CD8-positive, alpha-beta memory T cell (primary cell): ENCODE measurements at regions not wholly inside any gene's neighbourhood (a gene's known extent, or its start where the extent isn't known, plus 50 kb on each side); places are given as distances from the start of the nearest gene placed in this dataset.

Experiments
- CTCF ChIA-PET: fragments of 350-600 bp; sonication (Branson Sonifier 250); formaldehyde crosslinking; loops from one replicate; lab custom pipeline; 2021; ENCODE audit warnings: antibody characterized with exemption; lab: Charles Lee
- POLR2A ChIA-PET: fragments of 350-600 bp; sonication (Branson Sonifier 250); formaldehyde crosslinking; loops from one replicate; lab custom pipeline; 2021; ENCODE audit warnings: antibody characterized with exemption; lab: Charles Lee
- DNase-seq, 5 donors: peaks; one replicate each; pipeline versions ENCODE4 v3.0.0 to v3.0.0-alpha.2; 2020 to 2022; ENCODE audit warnings: mixed read lengths in 1 of 5
- H3K27ac ChIP-seq: one replicate; pipeline ENCODE4 v1.7.0; 2013; ENCODE audit warnings: low read depth, mild to moderate bottlenecking, low read length, moderate library complexity
- H3K27me3 ChIP-seq: 2 replicates; pipeline ENCODE4 v1.7.0; 2013; ENCODE audit warnings: low read length, mild to moderate bottlenecking; ENCODE audit not compliant: insufficient read depth, poor library complexity, severe bottlenecking
- H3K36me3 ChIP-seq: 2 replicates; pipeline ENCODE4 v1.7.0; 2013; ENCODE audit warnings: mild to moderate bottlenecking, low read length, moderate library complexity; ENCODE audit not compliant: insufficient read depth
- H3K4me1 ChIP-seq: 2 replicates; pipeline ENCODE4 v1.7.0; 2013; ENCODE audit warnings: mild to moderate bottlenecking, low read length, moderate library complexity; ENCODE audit not compliant: insufficient read depth
- H3K4me3 ChIP-seq: 2 replicates; pipeline ENCODE4 v1.7.0; 2013; ENCODE audit warnings: mild to moderate bottlenecking, low read length
- H3K9me3 ChIP-seq: 2 replicates; pipeline ENCODE4 v1.7.0; 2013; ENCODE audit warnings: mild to moderate bottlenecking, low read length
- H3K27ac Mint-ChIP-seq, 8 donors: one replicate each; pipeline ENCODE4 v1.8.0; 2020 to 2021; ENCODE audit warnings: mixed read lengths in 8 of 8, mild to moderate bottlenecking in 6 of 8, inconsistent platforms in 3 of 8, moderate library complexity in 3 of 8
- H3K27me3 Mint-ChIP-seq, 2 donors: one replicate each; pipeline ENCODE4 v1.8.0; 2020 to 2021; ENCODE audit warnings: mixed read lengths in 2 of 2, mild to moderate bottlenecking in 1 of 2, moderate library complexity in 1 of 2
- H3K36me3 Mint-ChIP-seq, 3 donors: one replicate each; pipeline ENCODE4 v1.8.0; 2020 to 2021; ENCODE audit warnings: mixed read lengths in 3 of 3, inconsistent platforms in 1 of 3, mild to moderate bottlenecking in 1 of 3
- H3K4me1 Mint-ChIP-seq, 3 donors: one replicate each; pipeline ENCODE4 v1.8.0; 2020 to 2021; ENCODE audit warnings: mixed read lengths in 3 of 3, inconsistent platforms in 1 of 3, mild to moderate bottlenecking in 1 of 3
- H3K4me3 Mint-ChIP-seq, 7 donors: one replicate each; pipeline ENCODE4 v1.8.0; 2020 to 2021; ENCODE audit warnings: mixed read lengths in 7 of 7, mild to moderate bottlenecking in 6 of 7, moderate library complexity in 4 of 7, inconsistent platforms in 2 of 7
- H3K9me3 Mint-ChIP-seq, 5 donors: one replicate each; pipeline ENCODE4 v1.8.0; 2020 to 2022; ENCODE audit warnings: mixed read lengths in 5 of 5, mild to moderate bottlenecking in 3 of 5, moderate library complexity in 2 of 5, inconsistent platforms in 1 of 5

- Mint-ChIP-seq H3K9me3 (peaks cover 10 to 25% (median 12%) of the 10 kb centered on the region in 5 donors), H3K36me3 (no peaks in the 10 kb centered on the region), H3K27me3 (no peaks in the 10 kb centered on the region), H3K4me3 (no peak overlapping the region), H3K27ac (no peak overlapping the region), H3K4me1 (no peaks in the 10 kb centered on the region)
- H3K4me1 ChIP-seq = no peaks in the 10 kb centered on the region
- ChIA-PET CTCF (no interaction called here), POLR2A (no interaction called here)
- no peak overlapping the region for H3K4me3 ChIP-seq
- H3K27ac ChIP-seq = no peak overlapping the region
- H3K36me3 ChIP-seq = no peaks in the 10 kb centered on the region
- H3K27me3 ChIP-seq = no peaks in the 10 kb centered on the region
- no peak for DNase-seq
- H3K9me3 ChIP-seq = no peaks in the 10 kb centered on the region
Measured at GRCh38 chr16:60295451-60295850, 1561.3 kb upstream of the GOT2 start.

DNA sequence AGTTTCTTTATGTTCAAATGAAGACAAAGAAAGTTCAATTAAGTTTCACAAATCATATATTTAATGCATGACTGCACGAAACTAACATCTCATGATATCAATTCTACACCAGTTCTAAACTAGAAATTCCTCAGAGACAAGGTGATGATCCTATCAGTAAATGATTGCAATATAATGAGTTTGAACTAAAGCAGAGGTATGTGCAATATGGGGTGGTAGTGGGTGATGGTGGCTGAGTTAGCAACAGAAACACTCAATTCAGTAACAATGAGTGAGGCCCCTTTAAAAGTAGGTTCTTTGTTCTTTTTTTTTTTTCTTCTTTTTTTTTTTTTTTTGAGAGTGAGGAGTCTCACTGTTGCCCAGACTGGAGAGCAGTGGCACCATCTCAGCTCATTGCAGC is 1551.7 kb upstream of the GOT2 start:
- H3K4me1 Mint-ChIP-seq = no peaks in the 10 kb centered on the region
- POLR2A ChIA-PET = no interaction called here
- CTCF ChIA-PET = no interaction called here
- Histone ChIP-seq H3K4me1 (no peaks in the 10 kb centered on the region), H3K36me3 (no peaks in the 10 kb centered on the region), H3K4me3 (no peak overlapping the region), H3K27me3 (no peaks in the 10 kb centered on the region), H3K9me3 (no peaks in the 10 kb centered on the region), H3K27ac (no peak overlapping the region)
- H3K9me3 Mint-ChIP-seq = peaks cover 3 to 41% (median 23%) of the 10 kb centered on the region in 5 donors
- H3K27me3 Mint-ChIP-seq = no peaks in the 10 kb centered on the region
- H3K36me3 Mint-ChIP-seq = peaks cover 0 to 1% (median 0%) of the 10 kb centered on the region in 3 donors
- no peak overlapping the region for H3K27ac Mint-ChIP-seq
- H3K4me3 Mint-ChIP-seq = no peak overlapping the region
- DNase-seq = no peak

- Mint-ChIP-seq H3K36me3 (no peaks in the 10 kb centered on the region), H3K27me3 (no peaks in the 10 kb centered on the region), H3K4me1 (no peaks in the 10 kb centered on the region), H3K9me3 (peaks cover 6 to 30% (median 25%) of the 10 kb centered on the region in 5 donors), H3K4me3 (no peak overlapping the region), H3K27ac (no peak overlapping the region)
- ChIA-PET POLR2A (no interaction called here), CTCF (no interaction called here)
- Histone ChIP-seq H3K36me3 (no peaks in the 10 kb centered on the region), H3K27me3 (no peaks in the 10 kb centered on the region), H3K27ac (no peak overlapping the region), H3K4me3 (no peak overlapping the region), H3K9me3 (no peaks in the 10 kb centered on the region), H3K4me1 (no peaks in the 10 kb centered on the region)
- DNase-seq = no peak
Measured at GRCh38 chr16:60279061-60279665, 1545.0 kb upstream of the GOT2 start.

DNA sequence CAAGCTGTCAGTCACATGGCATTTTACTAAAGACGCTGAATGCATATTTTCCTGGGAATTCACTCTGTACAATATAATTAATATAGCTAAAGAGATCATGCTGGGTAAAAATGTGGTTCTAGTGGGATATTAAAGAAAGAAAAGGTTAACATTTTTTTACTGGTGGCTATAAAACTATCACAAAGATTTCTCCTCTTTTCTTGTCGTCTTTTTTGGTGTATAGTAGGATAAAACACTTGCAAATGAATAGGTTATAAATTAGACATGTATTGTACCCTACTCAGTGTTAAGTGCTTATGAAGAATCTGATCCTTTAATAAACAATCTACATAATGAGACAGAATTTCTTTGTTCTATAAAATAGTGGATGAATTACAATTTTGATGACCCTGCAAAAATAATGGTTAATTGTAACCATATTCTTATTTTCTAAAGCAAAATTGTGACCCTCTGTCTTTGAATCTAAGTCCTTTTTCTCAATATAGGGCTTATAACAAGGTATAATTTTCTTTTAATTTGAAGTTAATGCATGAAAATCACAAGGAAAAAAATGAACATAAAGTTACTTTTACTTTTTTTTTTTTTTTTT is 1540.4 kb upstream of the GOT2 start:
- H3K4me1 ChIP-seq = no peaks in the 10 kb centered on the region
- Mint-ChIP-seq H3K27ac (no peak overlapping the region), H3K27me3 (no peaks in the 10 kb centered on the region), H3K4me3 (no peak overlapping the region), H3K9me3 (peaks cover 16 to 27% (median 23%) of the 10 kb centered on the region in 5 donors), H3K36me3 (no peaks in the 10 kb centered on the region), H3K4me1 (no peaks in the 10 kb centered on the region)
- POLR2A ChIA-PET = no interaction called here
- no peaks in the 10 kb centered on the region for H3K27me3 ChIP-seq
- no peaks in the 10 kb centered on the region for H3K9me3 ChIP-seq
- no peaks in the 10 kb centered on the region for H3K36me3 ChIP-seq
- CTCF ChIA-PET = no interaction called here
- no peak for DNase-seq
- H3K27ac ChIP-seq = no peak overlapping the region
- H3K4me3 ChIP-seq = no peak overlapping the region

DNA sequence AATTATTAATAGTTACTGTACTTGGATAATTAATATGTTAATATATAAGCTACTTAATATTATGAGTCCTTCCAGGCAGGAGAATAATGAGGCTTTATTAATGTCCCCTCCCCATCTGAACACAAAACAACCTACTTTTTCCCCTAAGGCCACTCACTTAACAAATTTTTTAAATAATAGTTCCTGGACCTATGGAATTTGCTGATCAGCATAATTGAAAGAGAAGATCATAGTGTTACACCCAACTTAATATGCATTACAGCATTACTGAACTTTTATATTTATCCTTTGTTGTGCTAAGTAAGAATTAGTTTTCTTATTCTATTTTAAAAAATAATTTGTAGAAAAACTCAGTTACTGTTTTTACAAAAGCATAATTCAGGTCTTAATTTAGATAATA is 1537.7 kb upstream of the GOT2 start:
- Histone ChIP-seq H3K27ac (no peak overlapping the region), H3K36me3 (no peaks in the 10 kb centered on the region), H3K9me3 (no peaks in the 10 kb centered on the region), H3K4me3 (no peak overlapping the region), H3K4me1 (no peaks in the 10 kb centered on the region), H3K27me3 (no peaks in the 10 kb centered on the region)
- POLR2A ChIA-PET = no interaction called here
- H3K36me3 Mint-ChIP-seq = no peaks in the 10 kb centered on the region
- H3K27ac Mint-ChIP-seq = no peak overlapping the region
- H3K4me1 Mint-ChIP-seq = no peaks in the 10 kb centered on the region
- CTCF ChIA-PET = no interaction called here
- H3K4me3 Mint-ChIP-seq = no peak overlapping the region
- DNase-seq = no peak
- H3K9me3 Mint-ChIP-seq = peaks cover 13 to 23% (median 18%) of the 10 kb centered on the region in 5 donors
- no peaks in the 10 kb centered on the region for H3K27me3 Mint-ChIP-seq

DNA sequence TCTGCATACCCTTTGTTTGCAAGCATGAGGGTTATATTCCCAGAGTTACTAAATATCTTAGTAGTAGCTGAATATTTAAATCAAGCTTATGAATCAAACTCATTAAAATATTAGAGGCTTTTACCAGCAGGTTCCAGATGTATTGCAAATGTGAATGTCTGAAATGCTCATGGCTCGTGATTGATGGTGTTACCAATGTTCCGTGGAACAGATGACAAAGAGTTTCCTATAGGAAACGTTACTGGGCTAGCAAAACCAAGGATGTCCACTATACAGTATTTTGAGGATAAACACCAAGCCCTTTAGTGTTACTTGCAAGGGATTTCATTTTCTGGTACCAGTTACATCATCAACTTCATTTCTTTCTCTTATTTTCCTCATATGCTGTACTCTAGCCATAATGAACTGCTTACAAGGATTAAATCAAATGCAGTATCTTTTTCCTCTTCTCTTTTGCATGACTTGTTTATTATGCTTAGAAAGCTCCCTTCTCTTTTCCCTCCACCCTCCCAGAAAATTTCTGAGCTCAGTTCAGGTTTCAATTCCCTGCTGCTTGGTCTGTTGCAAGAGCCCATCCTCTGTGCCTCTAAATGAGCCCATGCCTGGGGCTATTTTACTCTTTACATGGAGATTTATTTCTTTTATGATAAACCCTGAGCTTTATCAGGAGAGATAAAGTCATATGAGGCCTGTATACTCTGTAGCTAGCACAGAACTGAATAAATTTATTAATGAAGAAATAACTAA is 1537.1 kb upstream of the GOT2 start:
- H3K36me3 Mint-ChIP-seq = no peaks in the 10 kb centered on the region
- Histone ChIP-seq H3K27me3 (no peaks in the 10 kb centered on the region), H3K36me3 (no peaks in the 10 kb centered on the region), H3K4me1 (no peaks in the 10 kb centered on the region), H3K27ac (no peak overlapping the region), H3K9me3 (no peaks in the 10 kb centered on the region), H3K4me3 (no peak overlapping the region)
- H3K4me1 Mint-ChIP-seq = no peaks in the 10 kb centered on the region
- POLR2A ChIA-PET = no interaction called here
- no peak overlapping the region for H3K4me3 Mint-ChIP-seq
- CTCF ChIA-PET = no interaction called here
- DNase-seq = no peak
- H3K27me3 Mint-ChIP-seq = no peaks in the 10 kb centered on the region
- no peak overlapping the region for H3K27ac Mint-ChIP-seq
- H3K9me3 Mint-ChIP-seq = peaks cover 14 to 22% (median 19%) of the 10 kb centered on the region in 5 donors

DNA sequence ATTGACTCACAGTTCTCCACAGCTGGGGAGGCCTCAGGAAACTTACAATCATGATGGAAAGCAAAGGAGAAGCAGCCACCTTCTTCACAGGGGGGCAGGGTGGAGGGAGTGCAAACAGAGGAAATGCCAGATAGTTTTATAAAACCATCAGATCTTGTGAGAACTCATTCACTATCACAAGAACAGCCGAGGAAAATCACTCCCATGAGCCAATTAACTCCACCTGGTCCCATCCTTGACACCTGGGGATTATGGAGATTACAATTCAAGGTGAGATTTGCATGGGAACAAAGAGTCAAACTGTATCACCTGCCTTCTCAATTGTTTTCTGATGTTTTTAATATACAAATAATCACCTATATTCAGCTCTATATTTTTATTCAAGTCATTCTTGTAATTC is 1527.3 kb upstream of the GOT2 start:
- ChIA-PET POLR2A (no interaction called here), CTCF (no interaction called here)
- no peaks in the 10 kb centered on the region for H3K27me3 ChIP-seq
- H3K9me3 ChIP-seq = no peaks in the 10 kb centered on the region
- H3K4me1 Mint-ChIP-seq = no peaks in the 10 kb centered on the region
- H3K36me3 Mint-ChIP-seq = no peaks in the 10 kb centered on the region
- DNase-seq = no peak
- no peak overlapping the region for H3K27ac ChIP-seq
- H3K4me1 ChIP-seq = no peaks in the 10 kb centered on the region
- H3K4me3 ChIP-seq = no peak overlapping the region
- H3K4me3 Mint-ChIP-seq = no peak overlapping the region
- peaks cover 7 to 44% (median 13%) of the 10 kb centered on the region in 5 donors for H3K9me3 Mint-ChIP-seq
- H3K27me3 Mint-ChIP-seq = no peaks in the 10 kb centered on the region
- H3K27ac Mint-ChIP-seq = peak overlapping the region in 1 of 8 donors; percentile 41
- no peaks in the 10 kb centered on the region for H3K36me3 ChIP-seq

DNA sequence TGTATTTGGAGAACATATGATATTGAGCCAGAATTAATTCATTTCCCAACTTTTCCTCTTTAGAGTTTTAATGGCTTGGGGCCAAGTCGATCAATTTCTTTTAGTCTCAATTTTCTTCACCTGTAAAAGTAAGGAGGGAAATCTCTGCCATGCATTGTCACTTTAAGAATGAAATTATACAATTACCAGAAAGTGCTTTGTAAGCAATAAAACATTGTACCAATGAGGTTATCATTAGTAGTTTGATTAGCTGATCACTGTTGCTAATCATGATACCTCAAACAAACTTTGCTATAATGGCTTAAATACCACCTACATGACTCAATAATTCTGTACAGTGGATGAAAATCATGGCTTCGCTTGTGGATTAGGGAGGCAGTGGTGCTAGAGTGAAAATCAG is 1525.8 kb upstream of the GOT2 start:
- Histone ChIP-seq H3K36me3 (no peaks in the 10 kb centered on the region), H3K4me3 (no peak overlapping the region), H3K27ac (no peak overlapping the region), H3K9me3 (no peaks in the 10 kb centered on the region), H3K4me1 (no peaks in the 10 kb centered on the region), H3K27me3 (no peaks in the 10 kb centered on the region)
- Mint-ChIP-seq H3K27me3 (no peaks in the 10 kb centered on the region), H3K9me3 (peaks cover 9 to 39% (median 11%) of the 10 kb centered on the region in 5 donors), H3K4me1 (no peaks in the 10 kb centered on the region), H3K36me3 (no peaks in the 10 kb centered on the region), H3K27ac (no peak overlapping the region), H3K4me3 (no peak overlapping the region)
- DNase-seq = no peak
- ChIA-PET CTCF (no interaction called here), POLR2A (no interaction called here)
